GM12892 (cell line): ENCODE measurements at regions not wholly inside any gene's neighbourhood (a gene's known extent, or its start where the extent isn't known, plus 50 kb on each side); places are given as distances from the start of the nearest gene placed in this dataset.

ENCODE experiments used
- POLR2A ChIP-seq: IDR thresholded peaks from 2 replicates; pipeline ENCODE4 v1.6.1; 2011; ENCODE audit warnings: low read depth, low read length, control low read depth
- POLR2AphosphoS5 ChIP-seq: IDR thresholded peaks from 2 replicates; pipeline ENCODE4 v1.6.1; 2011; ENCODE audit warnings: low read depth, low read length, control low read depth
- TAF1 ChIP-seq: IDR thresholded peaks from 2 replicates; pipeline ENCODE4 v1.6.1; 2011; ENCODE audit warnings: low read depth, mild to moderate bottlenecking, control low read depth, low read length, borderline replicate concordance

DNA sequence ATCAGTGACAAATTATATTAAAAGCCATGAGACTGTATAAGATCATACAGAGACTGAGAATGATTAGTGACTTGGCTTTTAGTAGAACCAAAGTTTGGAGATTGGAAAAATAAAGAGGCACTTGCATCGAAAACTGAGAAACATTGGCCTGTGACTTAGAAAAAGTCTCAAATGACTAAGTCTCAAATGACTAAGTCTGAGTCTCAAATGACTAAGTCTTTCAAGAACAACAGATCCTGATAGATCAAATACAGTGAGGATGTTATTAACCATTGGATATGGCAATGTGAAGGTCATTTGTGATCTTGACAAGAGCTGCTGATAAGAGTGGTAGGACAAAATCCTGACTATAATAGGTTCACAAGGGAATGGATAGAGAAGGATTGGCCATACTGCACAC is 135.5 kb upstream of the FANCL start:
- no peak for TF ChIP-seq POLR2AphosphoS5
- TF ChIP-seq TAF1 = no peak
- TF ChIP-seq POLR2A = no peak
